K562 (cell line): ENCODE measurements at regions not wholly inside any gene's neighbourhood (a gene's known extent, or its start where the extent isn't known, plus 50 kb on each side); places are given as distances from the start of the nearest gene placed in this dataset.

Experiments
- ATAC-seq: fragments of 200-7000 bp; cut with Tn5 transposase; 3 replicates; pipeline ENCODE4 v1.9.1; 2020; ENCODE audit warnings: moderate library complexity
- BruUV-seq: library from RNA; stranded (reverse); fragments of 400-500 nt; replicated peaks from 2 replicates; lab custom pipeline; 2021; lab: Mats Ljungman, UMichigan
- CTCF ChIA-PET: fragments of 300-600 bp; formaldehyde crosslinking; extraction: SDS; loops from one replicate; lab custom pipeline; 2021; ENCODE audit warnings: low intra/inter-chr PET ratio; lab: Yijun Ruan, JAX
- POLR2A ChIA-PET: fragments of 300-600, 350-650 bp; sonication (Branson Sonifier 250); formaldehyde crosslinking; extraction: SDS; loops from one replicate; lab custom pipeline; 2021; ENCODE audit warnings: antibody characterized with exemption, inconsistent platforms; lab: Yijun Ruan, JAX
- DNase-seq, 4 experiments: peaks; one replicate each; pipeline versions ENCODE4 v3.0.0 to v3.0.0-alpha.2; 2011 to 2018; ENCODE audit warnings: low spot score in 3 of 4, mixed read lengths in 3 of 4; ENCODE audit errors: extremely low read depth in 1 of 4
- FAIRE-seq: peaks from 2 replicates; lab custom pipeline; 2011; peaks lifted over from hg19 to GRCh38; lab: Jason Lieb, UNC
- H2AFZ ChIP-seq: 2 replicates; pipeline ENCODE4 v1.6.0; 2011; ENCODE audit warnings: low read depth, low read length, control low read depth, inconsistent platforms
- H3K27ac ChIP-seq: fragments of 200-600 bp; 3 replicates; pipeline ENCODE4 v1.8.0; 2011; ENCODE audit warnings: low read depth, mild to moderate bottlenecking, control low read depth, inconsistent platforms, low read length, moderate library complexity, mixed read lengths; ENCODE audit errors: extremely low read depth
- H3K27me3 ChIP-seq, 2 experiments: fragments of 300-600 bp in 1 of 2; 2 replicates in 1 of 2; 3 replicates in 1 of 2; pipeline versions ENCODE4 v1.6.0 to v1.8.0; 2011; ENCODE audit warnings: inconsistent platforms in 2 of 2, low read length in 2 of 2, mild to moderate bottlenecking in 1 of 2, mixed read lengths in 1 of 2, moderate library complexity in 1 of 2; ENCODE audit not compliant: control insufficient read depth in 2 of 2, insufficient read depth in 2 of 2
- H3K36me3 ChIP-seq: fragments of 300-600 bp; 3 replicates; pipeline ENCODE4 v1.8.0; 2011; ENCODE audit warnings: mild to moderate bottlenecking, low read length, inconsistent platforms; ENCODE audit not compliant: control insufficient read depth, insufficient read depth
- H3K4me1 ChIP-seq, 2 experiments: fragments of 200-600 bp in 1 of 2; replicated peaks in 1 of 2; 2 replicates in 1 of 2; 3 replicates in 1 of 2; pipeline versions ENCODE4 v1.5.1 to v1.8.0; 2011; ENCODE audit warnings: inconsistent platforms in 2 of 2, low read length in 2 of 2, mild to moderate bottlenecking in 1 of 2, mixed read lengths in 1 of 2, moderate library complexity in 1 of 2; ENCODE audit not compliant: control insufficient read depth in 2 of 2, insufficient read depth in 2 of 2
- H3K4me2 ChIP-seq: 2 replicates; pipeline ENCODE4 v1.6.1; 2011; ENCODE audit warnings: low read length, control low read depth, inconsistent platforms, mixed read lengths; ENCODE audit not compliant: insufficient read depth
- H3K4me3 ChIP-seq: fragments of 200-600 bp; sonication (generic), shearing (Covaris generic); 2 replicates; pipeline ENCODE4 v1.5.1; 2016; ENCODE audit warnings: control low read depth, inconsistent platforms
- H3K79me2 ChIP-seq: fragments of 200-600 bp; 3 replicates; pipeline ENCODE4 v1.8.0; 2011; ENCODE audit warnings: low read length, inconsistent platforms; ENCODE audit not compliant: control insufficient read depth, insufficient read depth
- H3K9ac ChIP-seq, 2 experiments: 2 replicates each; pipeline versions ENCODE4 v1.6.0 to v1.6.1; 2011; ENCODE audit warnings: low read depth in 2 of 2, low read length in 2 of 2, control low read depth in 1 of 2, inconsistent platforms in 1 of 2, mild to moderate bottlenecking in 1 of 2, mixed read lengths in 1 of 2; ENCODE audit not compliant: insufficient read depth in 1 of 2
- H3K9me1 ChIP-seq: one replicate; pipeline ENCODE4 v1.6.0; 2011; ENCODE audit warnings: inconsistent platforms, mild to moderate bottlenecking, low read length, moderate library complexity; ENCODE audit not compliant: control insufficient read depth, insufficient read depth
- H3K9me3 ChIP-seq: replicated peaks from 2 replicates; pipeline ENCODE4 v1.5.1; 2011; ENCODE audit warnings: low read depth, low read length, inconsistent platforms; ENCODE audit not compliant: control insufficient read depth, insufficient read depth
- H4K20me1 ChIP-seq: replicated peaks from 2 replicates; pipeline ENCODE4 v1.6.1; 2011; ENCODE audit warnings: low read length, inconsistent platforms, mixed read lengths; ENCODE audit not compliant: control insufficient read depth, insufficient read depth
- BACH1 ChIP-seq: fragments of 200-800 bp; sonication (Bioruptor generic); IDR thresholded peaks from 2 replicates; pipeline ENCODE4 v1.6.1; 2016; ENCODE audit warnings: missing genetic modification characterization, missing compliant biosample characterization
- BHLHE40 ChIP-seq: IDR thresholded peaks from 2 replicates; pipeline ENCODE4 v1.6.1; 2011; ENCODE audit warnings: low read length, improper control_type of control experiment
- BRD9 ChIP-seq: fragments of 450-650 bp; IDR thresholded peaks from 2 replicates; pipeline ENCODE4 v1.6.1; 2018; ENCODE audit warnings: low read depth; ENCODE audit not compliant: partially characterized antibody
- BRF1 ChIP-seq: IDR thresholded peaks from 3 replicates; pipeline ENCODE4 v1.6.1; 2011; ENCODE audit warnings: borderline replicate concordance, mild to moderate bottlenecking; ENCODE audit not compliant: insufficient read length; ENCODE audit errors: extremely low read depth
- GABPB1 ChIP-seq: sonication (generic); formaldehyde crosslinking; IDR thresholded peaks from 2 replicates; pipeline ENCODE4 v1.8.0; 2022; ENCODE audit warnings: mild to moderate bottlenecking, missing genetic modification reagents
- ILK ChIP-seq: fragments of 450-650 bp; IDR thresholded peaks from 2 replicates; pipeline ENCODE4 v1.6.1; 2016; ENCODE audit warnings: missing genetic modification characterization, low read depth, mild to moderate bottlenecking, missing compliant biosample characterization, moderate library complexity, borderline replicate concordance
- SLC30A9 ChIP-seq: fragments of 250-450 bp; sonication (Bioruptor Pico); IDR thresholded peaks from 2 replicates; pipeline ENCODE4 v1.8.0; 2022; ENCODE audit warnings: mild to moderate bottlenecking, moderate library complexity
- SOX6 ChIP-seq: fragments of 450-650 bp; IDR thresholded peaks from 2 replicates; pipeline ENCODE4 v1.6.1; 2014; ENCODE audit warnings: mild to moderate bottlenecking
- TRIM24 ChIP-seq, 2 experiments: fragments of 450-650 bp; IDR thresholded peaks; 2 replicates each; pipeline ENCODE4 v1.6.1; 2016
- ZNF133 ChIP-seq: fragments of 250-450 bp; sonication (Bioruptor Pico); IDR thresholded peaks from 2 replicates; pipeline ENCODE4 v1.4.0; 2020; ENCODE audit warnings: mild to moderate bottlenecking
- ZNF785 ChIP-seq: fragments of 250-450 bp; sonication (Bioruptor Pico); IDR thresholded peaks from 2 replicates; pipeline ENCODE4 v1.4.0; 2020; ENCODE audit warnings: mild to moderate bottlenecking
- in situ Hi-C: fragments of 300-500 bp; cut with MboI; formaldehyde crosslinking; loops from 4 replicates; pipeline ENCODE4 v1.15.0; 2018; ENCODE audit warnings: inconsistent platforms, mixed read lengths
- intact Hi-C: fragments of 100-400 bp; cut with micrococcal nuclease; formaldehyde crosslinking; loops from 2 replicates; pipeline ENCODE4 v1.14.2; 2022
- TF ChIP-seq, protein P1 (sequence below), 2 experiments: IDR thresholded peaks in 1 of 2; conservative IDR thresholded peaks in 1 of 2; 2 replicates each; pipeline ENCODE4 v1.6.1; 2016; ENCODE audit warnings: low read depth in 2 of 2, mild to moderate bottlenecking in 1 of 2, missing compliant biosample characterization in 1 of 2, missing genetic modification characterization in 1 of 2, moderate library complexity in 1 of 2
- TF ChIP-seq, protein P2 (sequence below): sonication (generic); formaldehyde crosslinking; IDR thresholded peaks from 2 replicates; pipeline ENCODE4 v1.8.1; 2022; ENCODE audit warnings: missing genetic modification reagents

DNA sequence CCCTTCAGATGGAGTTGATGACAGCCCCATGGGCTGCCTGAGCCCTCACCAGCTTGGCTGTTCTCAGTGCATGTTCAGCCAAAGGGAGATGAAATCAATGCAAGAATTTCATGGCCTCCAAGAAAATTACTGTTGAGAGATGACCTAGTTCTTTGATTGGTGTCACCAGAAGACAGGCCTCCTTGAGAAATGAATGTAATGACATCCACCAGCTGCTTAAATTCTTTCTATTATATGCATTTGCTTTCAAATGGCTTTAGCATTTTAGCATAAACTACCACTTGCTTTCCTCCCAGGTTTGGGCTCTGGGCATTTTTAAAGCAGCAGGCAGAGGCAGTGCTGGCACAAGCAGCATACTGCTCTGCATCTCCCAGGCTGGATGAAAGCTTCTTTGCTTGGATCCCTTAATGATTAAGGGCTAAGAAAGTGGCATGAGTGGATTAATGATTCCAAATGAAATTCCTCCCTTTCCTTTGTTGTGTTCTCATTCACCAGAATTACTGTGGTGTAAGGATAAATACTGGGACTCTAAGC, 278.4 kb downstream of the ZNF326 start:
- CTCF ChIA-PET = no interaction called here
- in situ Hi-C loops (no loop called here), intact Hi-C loops (no loop called here)
- no peak overlapping the region for H3K4me3 ChIP-seq
- DNase-seq (no peak), FAIRE-seq (no peak), ATAC-seq (no peak)
- H3K4me1 ChIP-seq = no peaks in the 10 kb centered on the region
- POLR2A ChIA-PET = interaction anchor here (0.8 kb wide), 1 partner anchor 15 kb away, joined by 3 read pairs; no protein-coding TSS in a partner anchor
- no peak overlapping the region for H3K9ac ChIP-seq
- no TSS peak for BruUV-seq
- no peaks in the 10 kb centered on the region for H3K9me3 ChIP-seq
- no peaks in the 10 kb centered on the region for H4K20me1 ChIP-seq
- H3K79me2 ChIP-seq = no peaks in the 10 kb centered on the region
- H3K36me3 ChIP-seq = no peaks in the 10 kb centered on the region
- H3K27me3 ChIP-seq = no peaks in the 10 kb centered on the region
- H3K27ac ChIP-seq = no peak overlapping the region
- no peak for TF ChIP-seq ZNF133 (CRISPR knock-in tag)
- no peak for TF ChIP-seq BHLHE40
- TF ChIP-seq TRIM24 (IDR thresholded peaks at IDR 0.05) = no peak
- no peak for TF ChIP-seq BRD9
- no peak for TF ChIP-seq SOX6
- TF ChIP-seq ZNF785 = no peak
- TF ChIP-seq GABPB1 (CRISPR knock-in tag) = no peak
- TF ChIP-seq, protein P1, sequence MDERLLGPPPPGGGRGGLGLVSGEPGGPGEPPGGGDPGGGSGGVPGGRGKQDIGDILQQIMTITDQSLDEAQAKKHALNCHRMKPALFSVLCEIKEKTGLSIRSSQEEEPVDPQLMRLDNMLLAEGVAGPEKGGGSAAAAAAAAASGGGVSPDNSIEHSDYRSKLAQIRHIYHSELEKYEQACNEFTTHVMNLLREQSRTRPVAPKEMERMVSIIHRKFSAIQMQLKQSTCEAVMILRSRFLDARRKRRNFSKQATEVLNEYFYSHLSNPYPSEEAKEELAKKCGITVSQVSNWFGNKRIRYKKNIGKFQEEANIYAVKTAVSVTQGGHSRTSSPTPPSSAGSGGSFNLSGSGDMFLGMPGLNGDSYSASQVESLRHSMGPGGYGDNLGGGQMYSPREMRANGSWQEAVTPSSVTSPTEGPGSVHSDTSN (CRISPR knock-in tag; IDR thresholded peaks at IDR 0.05; ENCODE audit: low read depth) = no peak
- TF ChIP-seq, protein P1 (tag; conservative IDR thresholded peaks at IDR 0.05; ENCODE audit: low read depth) = no peak
- no peak for TF ChIP-seq BRF1
- TF ChIP-seq ILK (tag) = no peak
- TF ChIP-seq, protein P2, sequence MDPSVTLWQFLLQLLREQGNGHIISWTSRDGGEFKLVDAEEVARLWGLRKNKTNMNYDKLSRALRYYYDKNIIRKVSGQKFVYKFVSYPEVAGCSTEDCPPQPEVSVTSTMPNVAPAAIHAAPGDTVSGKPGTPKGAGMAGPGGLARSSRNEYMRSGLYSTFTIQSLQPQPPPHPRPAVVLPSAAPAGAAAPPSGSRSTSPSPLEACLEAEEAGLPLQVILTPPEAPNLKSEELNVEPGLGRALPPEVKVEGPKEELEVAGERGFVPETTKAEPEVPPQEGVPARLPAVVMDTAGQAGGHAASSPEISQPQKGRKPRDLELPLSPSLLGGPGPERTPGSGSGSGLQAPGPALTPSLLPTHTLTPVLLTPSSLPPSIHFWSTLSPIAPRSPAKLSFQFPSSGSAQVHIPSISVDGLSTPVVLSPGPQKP (CRISPR knock-in tag) = no peak
- no peak for TF ChIP-seq SLC30A9 (CRISPR knock-in tag)
- TF ChIP-seq BACH1 (tag) = no peak
- no peaks in the 10 kb centered on the region for H3K9me1 ChIP-seq
- no peak overlapping the region for H3K4me2 ChIP-seq
- no peak overlapping the region for H2AFZ ChIP-seq
